GM21825 (cell line): ENCODE measurements at regions not wholly inside any gene's neighbourhood (a gene's known extent, or its start where the extent isn't known, plus 50 kb on each side); places are given as distances from the start of the nearest gene placed in this dataset.
"Not testable (repeated sequence)": the region's sequence is repeated elsewhere in the genome, so short reads cannot be mapped to it uniquely, and the experiment has no call there.

ENCODE experiments used
- ATAC-seq: cut with Tn5 transposase; IDR thresholded peaks from one replicate; pipeline ENCODE4 v1.9.1; 2021; ENCODE audit warnings: mild to moderate bottlenecking, moderate library complexity; ENCODE audit not compliant: unreplicated experiment

DNA sequence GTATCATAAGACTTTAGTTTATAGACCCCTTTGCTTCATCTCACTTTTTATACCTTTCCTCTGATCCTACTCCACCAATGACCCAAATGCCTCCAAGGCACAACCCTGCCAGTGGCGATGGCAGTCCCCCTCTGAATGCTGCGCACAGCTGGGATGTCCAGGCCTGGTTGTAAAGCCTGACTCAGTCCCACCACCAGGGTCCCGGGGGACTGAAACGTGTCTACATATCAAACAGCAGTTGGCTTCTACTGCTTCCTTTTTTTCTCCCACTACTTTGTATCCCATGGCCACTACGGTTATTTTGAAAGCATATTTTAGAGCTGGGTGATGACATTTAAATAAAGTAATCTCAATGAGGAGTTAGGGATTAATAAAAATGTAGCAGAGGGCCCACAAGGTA lies 329.8 kb upstream of the PSMD7 start:
- no peak for ATAC-seq

- no peak for ATAC-seq
These were observed 331.0 kb upstream of the PSMD7 start for GRCh38 chr16:73965591-73965990.

DNA sequence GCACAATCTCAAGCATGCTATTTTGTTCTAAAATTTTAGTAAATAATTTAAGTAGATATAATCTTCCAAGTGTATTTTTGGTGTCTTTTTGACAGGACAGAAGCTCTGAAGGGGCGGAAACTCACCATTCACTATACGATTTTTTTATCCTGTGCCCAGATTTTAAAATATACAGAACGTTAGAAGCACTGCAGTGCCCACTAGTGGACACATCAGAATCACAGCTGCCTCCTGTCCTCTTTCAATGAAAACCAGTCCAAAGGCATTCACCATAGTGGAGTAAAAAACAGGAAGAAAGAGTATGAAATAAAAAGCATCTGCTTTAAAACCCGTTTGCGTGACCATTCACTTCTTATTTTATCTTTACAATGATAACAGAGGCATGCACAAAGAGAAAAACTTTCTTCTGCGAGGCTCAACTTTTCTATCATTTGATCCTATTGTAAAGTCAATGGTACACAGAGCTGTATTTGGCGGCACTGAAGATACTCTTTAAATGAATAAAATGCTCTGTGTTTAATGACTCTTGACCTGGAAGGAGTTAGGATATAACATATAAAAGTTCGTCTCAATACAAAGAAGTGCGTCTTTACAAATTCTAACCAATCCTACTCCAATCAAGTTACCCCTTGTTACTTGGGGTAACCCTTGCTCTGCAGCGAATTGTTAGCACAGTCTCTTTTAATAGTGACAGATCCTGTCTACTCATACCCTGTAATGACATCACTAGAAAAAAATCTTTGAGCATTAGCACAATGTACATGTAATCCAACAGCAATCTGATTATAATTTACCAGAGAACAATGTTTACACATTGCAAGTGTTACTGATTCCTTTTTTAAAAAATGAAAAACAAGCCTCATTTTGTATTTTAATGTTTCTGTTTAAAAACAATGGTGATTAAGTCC lies 339.8 kb upstream of the PSMD7 start:
- peak; percentile 73 for ATAC-seq

DNA sequence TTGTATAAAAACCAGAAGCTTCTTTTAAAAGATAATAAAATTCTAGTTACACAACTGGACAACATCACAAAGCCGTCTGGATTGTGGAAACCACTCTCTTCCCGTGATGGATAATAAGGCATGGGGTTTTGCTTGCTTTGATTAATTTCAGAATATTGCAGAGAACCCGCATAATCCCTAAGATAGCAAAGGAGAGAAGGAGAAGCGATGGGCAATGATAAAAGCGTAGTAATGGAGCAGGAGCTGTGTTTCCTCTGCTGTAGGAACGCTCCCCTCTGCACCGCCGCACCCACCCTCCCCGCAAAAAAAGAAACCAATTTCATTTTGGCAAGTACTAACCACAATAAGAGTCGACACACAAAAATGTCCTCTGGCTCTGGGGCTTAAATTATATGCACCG lies 340.9 kb upstream of the PSMD7 start:
- ATAC-seq: no peak

GRCh38 chr16:73955255-73955654 lies 341.4 kb upstream of the PSMD7 start:
- no peak for ATAC-seq

- ATAC-seq: no peak
These were observed 345.1 kb upstream of the PSMD7 start for GRCh38 chr16:73951481-73951880.

DNA sequence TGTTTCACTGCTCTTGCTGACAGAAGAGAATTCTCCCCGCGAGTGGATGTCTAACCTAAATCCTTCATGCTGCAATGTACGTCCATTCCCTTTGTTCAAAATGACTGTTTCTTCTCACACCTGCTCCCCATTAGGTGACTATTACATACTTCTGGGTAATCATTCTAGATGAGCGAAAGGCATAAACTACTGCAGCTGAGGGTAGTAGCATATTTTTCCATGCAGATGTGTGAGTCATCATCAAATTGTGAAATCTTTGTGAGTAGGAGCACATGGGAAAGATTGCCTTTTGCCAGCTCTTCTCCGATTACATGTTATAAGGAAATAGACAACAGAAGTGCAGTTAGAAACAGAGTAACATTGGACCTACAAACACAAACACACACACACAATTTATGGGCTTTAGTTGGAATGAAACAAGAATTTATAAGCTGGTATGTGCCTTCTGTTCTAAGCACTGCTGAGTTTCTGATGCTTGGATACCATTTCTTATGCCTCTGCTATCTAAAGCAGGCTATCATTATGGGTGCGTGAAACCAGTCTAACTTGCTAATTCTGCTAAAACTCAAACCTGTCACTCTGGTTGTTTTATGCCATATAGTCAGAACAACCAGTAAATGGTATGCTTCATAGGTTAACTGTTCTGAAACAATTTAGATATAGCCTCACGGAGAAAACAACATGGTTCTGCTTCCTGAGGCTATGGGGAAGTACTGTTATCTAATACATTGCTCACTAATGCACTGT lies 346.9 kb upstream of the PSMD7 start:
- no peak for ATAC-seq

DNA sequence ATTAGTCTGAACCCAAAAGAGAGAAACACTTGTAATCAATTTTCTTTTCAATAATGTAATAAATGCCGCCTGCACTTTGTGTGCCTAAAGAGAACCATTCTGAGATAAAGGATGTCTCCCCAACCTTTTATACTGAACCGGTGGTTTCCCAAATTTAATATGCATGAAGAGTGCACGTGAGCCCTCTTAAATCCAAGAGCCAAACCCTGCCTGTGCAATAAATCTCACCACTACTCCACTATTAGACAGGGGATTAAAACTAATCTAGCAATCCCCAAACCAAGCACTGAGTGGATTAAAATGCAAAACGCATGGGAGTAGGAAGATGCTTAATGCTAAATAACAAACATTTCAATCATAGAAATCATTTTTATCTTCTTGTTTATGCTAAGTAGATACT lies 351.0 kb upstream of the PSMD7 start:
- ATAC-seq: no peak

DNA sequence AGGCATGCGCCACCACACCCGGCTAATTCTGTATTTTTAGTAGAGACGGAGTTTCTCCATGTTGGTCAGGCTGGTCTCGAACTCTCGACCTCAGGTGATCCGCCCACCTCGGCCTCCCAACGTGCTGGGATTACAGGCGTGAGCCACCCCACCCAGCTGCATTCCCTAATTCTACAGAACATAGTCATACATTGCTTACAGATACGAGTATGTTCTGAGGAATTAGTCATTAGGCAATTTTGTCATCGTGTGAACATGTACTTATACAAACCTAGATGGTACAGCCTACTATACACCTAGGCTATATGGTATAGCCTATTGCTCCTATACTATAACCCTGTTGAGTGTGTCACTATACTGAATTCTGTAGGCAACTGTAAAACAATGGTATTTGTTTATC lies 353.4 kb upstream of the PSMD7 start:
- not testable (repeated sequence) for ATAC-seq

GRCh38 chr16:73940786-73941185 lies 355.8 kb upstream of the PSMD7 start:
- not testable (repeated sequence) for ATAC-seq

DNA sequence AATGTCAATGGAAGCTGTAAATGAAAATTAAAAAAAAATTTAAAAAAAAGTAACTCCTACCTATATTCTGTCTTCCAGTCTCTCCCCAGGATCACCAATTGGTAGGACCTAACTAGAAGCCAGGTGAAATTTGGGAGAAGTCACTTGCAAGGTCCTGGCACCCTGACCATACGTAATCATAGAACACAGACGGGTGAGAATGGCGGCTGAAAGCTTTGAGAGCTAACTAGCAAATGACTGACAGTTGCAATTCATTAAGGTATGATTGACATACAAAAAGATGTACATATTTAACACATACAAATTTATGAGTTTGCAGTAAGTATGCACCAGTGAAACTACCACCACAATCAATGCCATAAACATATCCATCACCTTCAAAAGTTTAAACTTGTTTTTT lies 372.7 kb upstream of the PSMD7 start:
- no peak for ATAC-seq

DNA sequence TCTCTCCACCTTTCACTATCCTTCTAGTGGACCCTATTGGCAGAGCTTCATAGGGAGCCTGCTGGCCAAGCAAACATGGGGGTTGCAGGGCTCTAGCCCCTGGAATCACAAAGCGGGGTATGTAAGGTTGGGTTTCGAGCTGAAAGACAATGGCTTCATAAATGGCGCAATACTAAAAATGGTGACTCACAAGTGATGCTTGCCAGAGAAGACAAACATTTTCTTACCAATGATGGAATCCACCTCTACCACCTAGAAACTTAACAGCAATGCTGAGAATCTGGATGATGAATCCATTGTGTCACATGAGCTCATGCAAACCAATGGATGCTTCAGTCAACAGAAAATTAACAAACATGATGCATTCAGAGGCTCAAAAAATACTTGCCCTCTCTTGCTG lies 375.3 kb upstream of the PSMD7 start:
- ATAC-seq: no peak

DNA sequence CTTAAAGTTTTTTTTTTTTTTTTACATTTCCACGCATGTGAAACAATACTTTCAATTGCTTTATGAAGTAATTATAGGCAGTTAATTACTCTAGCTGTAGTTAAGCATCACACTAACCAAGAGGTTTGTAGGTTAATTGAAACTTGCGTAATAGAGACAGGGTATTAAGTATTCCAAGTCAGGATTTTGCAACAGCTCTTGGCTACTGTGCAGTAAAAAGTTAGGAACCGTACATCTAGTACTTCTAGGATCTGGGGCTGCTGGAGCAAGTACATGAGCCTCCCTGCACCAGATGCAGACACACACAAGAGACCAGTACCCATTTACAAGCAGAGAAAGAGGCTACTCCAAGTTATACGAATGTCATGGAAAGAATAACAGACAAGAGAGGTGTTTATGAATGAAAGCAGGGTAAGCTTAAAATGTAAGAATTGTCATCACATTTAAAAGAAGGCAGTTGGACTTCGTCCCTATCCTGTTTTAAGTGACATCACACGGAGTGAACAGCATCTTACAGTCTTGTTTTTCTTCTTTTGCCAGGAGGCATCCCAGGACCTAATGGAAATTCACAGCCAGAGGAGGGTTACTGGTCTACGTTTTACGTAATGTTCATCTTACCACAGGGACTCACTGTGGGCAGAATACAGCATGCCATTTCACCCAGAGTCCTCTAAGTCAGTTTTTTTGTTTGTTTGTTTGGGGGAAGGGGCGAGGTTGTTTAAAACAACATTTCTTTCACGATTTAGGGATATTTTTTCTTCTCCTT lies 379.6 kb upstream of the PSMD7 start:
- ATAC-seq: no peak

DNA sequence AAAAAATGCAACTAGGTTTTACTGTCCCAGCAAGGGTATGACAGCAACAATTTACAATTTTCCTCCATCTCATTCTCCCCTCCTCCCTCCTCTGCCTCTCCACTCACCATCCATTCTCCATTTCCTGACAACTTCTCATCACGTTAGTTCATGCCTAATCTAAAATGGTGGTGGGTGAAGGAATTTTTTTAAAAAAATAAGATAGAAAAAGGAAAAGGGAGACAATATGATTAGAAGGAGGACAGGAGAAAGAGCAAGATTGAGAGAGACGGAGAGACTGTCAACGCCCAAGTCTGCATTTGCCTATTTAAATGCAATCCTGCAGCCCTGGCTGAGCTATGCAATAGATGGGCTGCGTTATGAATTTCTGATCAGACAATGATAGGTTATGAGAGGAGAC lies 380.7 kb upstream of the PSMD7 start:
- no peak for ATAC-seq

DNA sequence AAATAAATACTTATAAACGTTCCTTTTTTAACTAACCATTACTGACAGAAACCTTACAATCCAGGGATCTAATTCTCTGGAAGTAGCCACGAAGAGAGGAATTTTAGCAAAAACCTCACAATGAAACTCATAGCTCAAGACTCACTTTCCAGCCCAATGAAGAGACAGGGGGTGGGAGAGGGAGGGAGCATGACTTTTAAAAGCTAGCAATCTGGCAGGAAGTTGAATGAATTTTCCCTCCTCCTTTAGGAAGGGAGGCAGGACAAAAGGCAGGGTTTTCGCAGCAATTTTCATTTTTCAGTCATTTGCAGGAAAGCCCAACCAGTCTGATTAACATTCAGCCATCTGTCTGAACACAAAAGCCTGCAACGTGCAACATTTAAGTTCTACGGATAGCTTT lies 381.5 kb upstream of the PSMD7 start:
- no peak for ATAC-seq

GRCh38 chr16:73912850-73913249 lies 383.8 kb upstream of the PSMD7 start:
- ATAC-seq: no peak

DNA sequence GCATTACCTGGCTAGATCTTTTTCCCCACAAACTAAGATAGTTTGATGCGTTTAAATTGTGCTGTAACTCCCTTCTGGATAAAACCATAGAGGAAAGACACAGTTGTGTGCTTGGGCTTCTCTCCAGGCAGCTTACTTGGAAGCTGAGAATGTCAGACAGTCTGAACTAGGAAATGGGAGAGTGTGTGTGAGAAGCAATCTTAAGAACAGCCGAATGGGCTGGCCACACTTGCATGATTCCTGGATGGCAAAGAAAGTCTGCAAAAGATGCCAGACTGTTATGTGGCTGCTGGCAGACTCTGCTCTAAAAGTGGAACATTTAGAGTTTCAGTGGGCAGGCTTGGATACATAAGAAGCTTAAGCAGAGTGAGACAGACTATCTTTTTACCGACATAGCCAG lies 384.3 kb upstream of the PSMD7 start:
- ATAC-seq: no peak

DNA sequence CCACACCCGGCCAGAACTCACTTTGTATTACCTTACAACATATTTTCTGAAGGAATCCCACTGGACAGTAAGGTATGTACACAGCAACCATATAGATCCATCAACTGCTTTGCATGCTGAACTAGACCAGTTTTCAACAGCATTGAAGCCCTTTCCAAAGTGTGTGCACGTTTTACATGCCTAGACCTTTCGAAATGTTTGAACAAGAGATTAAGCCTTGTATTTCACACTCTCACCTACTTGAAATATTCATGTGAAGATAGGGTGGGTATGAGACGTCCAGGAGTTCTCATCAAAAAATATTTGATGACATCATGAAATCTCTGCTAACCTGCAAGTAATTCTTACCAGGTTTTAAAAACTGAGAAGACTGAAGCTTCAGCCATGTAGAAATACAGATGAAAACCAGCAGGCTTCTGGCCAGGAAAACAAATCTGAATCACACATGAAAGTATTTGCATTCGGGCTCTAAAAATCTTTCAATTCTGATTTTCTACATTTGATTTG lies 387.0 kb upstream of the PSMD7 start:
- ATAC-seq: no peak

DNA sequence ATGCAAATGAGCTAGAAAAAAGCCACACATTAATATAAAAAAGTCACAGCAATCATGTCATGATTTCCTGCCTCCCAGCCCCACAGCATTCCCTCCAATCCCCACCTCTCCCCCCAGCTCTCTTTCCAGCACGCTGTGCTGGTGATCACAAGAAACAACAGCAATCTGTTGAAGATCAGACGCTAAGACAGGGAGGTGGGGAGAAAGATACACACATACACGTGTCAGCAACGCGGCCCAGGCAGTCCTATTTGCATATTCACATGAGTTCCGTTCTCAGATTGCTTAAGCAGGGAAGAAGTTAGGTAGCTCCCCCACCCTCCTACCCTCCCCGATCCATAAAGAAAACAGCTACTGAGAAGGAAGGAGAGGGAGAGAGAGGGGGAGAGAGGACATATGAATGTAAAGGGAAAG lies 405.5 kb upstream of the PSMD7 start:
- ATAC-seq: no peak

GRCh38 chr16:73890186-73891128 lies 406.2 kb upstream of the PSMD7 start:
- no peak for ATAC-seq
